GM19395 (cell line): ENCODE measurements at regions not wholly inside any gene's neighbourhood (a gene's known extent, or its start where the extent isn't known, plus 50 kb on each side); places are given as distances from the start of the nearest gene placed in this dataset.

Source experiments
- ATAC-seq: cut with Tn5 transposase; IDR thresholded peaks from one replicate; pipeline ENCODE4 v1.9.1; 2021; ENCODE audit warnings: mild to moderate bottlenecking, moderate library complexity; ENCODE audit not compliant: unreplicated experiment

DNA sequence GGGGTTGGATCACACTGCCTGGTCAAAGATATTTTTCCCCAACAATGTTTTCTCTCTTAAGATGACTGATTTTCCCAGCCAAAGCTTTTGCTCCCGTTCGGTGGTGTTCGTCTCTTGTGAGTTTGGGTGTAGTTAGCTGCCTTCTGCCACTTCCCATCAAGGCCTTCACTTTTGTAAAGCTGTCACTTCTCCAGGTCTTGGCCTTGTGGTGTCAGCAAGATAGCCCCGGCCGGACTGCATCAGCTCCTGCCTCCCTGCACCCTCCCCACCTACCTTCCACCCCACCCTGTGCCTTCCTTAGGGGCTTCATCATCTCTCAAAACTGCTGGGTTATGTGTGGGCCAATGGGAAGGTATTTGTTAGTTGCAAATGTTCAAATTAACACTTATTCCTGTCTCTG lies 228.9 kb downstream of the BCL11A start:
- no peak for ATAC-seq

DNA sequence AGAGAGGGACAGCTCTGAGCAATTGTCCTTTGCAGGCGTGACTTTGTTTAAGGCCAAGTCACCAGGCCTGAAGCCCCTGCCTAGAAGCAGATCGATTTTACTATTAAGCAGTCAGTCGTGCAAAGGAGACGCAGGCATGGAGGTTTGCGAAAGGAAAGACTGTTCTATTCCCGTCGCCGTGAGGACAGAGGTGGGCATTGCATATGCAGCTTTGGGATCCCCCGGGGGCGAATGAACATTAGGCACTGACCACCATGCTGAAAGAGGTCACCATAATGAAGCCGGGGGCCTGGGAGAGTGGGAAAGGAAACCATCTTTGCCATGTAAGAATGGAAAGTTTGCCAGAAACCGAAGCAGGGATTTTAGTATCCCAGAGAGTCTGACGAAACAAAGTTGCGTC lies 231.6 kb downstream of the BCL11A start:
- no peak for ATAC-seq

DNA sequence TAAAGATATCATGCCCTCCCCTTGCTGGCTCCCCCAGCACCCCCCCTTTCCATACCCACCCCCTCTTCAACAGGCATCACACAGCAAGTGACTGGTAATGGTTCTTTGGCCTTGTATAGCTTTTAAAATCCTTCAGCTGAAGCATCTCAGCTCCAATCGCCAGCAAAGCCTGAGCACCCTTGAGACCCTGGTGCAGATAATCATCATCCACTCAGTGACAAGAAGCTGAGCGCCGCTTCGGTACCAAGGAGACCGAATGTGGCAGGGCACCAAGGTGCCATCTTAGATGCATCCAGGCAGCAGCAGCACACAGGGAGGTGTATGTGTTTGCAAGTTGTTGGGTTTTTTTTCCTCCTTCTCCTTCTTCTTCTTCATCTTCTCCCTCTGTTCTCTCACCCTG lies 232.7 kb downstream of the BCL11A start:
- ATAC-seq: no peak

DNA sequence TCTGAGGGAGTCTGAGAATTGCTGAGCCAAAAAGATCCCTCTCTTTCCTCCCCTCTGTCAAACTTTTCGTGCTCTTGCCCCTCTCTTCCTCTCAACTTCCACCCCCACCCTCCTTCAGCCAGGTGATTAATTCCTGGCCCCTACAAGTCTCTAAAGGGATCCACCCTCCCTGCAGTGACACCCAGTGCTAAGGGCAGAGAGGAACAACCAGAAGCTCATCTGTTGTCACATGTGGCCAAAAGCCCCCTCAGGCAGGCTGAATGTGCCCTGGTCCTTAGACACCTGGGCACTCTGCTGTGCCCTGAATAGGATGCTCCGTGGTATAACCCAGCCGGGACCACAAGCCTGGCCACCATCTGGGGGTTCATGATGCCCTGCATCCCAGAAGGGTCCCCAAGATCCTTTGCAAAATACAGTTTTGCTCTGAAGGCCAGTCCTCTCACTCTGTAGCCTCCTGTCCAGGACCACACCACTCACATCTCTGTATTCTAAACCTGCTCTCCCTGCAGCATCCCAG lies 234.4 kb downstream of the BCL11A start:
- no peak for ATAC-seq

DNA sequence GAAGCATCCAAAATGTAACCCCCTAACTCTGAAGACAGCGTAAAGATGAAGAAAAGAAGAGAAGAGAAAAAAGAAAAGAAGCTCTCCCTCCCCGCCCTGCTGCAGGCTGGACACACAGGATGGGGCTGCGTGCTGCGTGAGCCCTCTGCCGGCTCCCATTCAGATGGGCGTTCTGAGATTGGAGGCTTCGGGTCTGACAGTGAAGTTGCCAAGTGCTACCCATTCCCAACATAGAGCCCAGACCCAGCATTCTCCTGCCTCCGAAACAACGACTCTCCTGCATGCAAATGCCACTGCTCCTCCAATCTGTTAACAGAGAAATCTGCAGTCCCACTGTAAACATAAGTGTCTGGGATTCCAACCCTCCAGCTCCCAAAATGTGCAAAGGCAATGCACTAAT lies 234.9 kb downstream of the BCL11A start:
- ATAC-seq: no peak

DNA sequence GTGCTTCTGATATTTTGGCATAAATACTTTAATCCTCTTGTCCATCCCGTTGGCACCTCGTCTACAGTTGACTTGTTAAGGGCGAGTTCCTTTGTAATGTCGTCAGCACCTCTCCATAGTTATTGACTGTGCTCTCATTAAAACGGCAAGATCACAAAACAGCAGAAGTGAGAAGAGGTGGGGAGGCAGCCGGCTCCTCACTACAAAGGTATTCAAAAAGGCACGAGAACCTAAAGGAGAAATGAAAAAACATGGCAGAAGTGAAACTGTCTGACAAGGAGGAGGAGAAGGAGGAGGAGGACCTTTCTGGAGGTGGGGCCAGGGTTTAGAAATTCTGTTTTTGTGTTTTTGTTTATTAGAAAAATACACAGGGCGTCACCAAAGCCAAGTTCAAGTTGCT lies 235.6 kb downstream of the BCL11A start:
- peak; percentile 84 for ATAC-seq

DNA sequence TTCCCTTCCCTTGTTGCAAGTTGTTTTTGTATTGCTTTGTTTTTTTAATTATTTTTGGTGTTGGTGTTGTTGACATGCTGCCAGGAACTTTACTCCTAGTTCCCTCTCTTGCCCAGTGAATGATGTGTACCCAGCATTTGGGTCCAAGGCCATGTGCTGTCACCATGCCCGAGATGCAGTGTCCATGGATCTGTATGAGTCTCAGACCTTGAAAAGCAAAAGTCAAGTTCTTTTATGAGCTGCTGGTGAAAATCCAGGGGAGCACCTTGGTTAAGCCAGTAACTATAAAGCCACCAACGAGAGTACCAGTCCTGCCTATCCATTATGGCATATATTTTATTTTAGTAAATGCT lies 236.4 kb downstream of the BCL11A start:
- no peak for ATAC-seq

DNA sequence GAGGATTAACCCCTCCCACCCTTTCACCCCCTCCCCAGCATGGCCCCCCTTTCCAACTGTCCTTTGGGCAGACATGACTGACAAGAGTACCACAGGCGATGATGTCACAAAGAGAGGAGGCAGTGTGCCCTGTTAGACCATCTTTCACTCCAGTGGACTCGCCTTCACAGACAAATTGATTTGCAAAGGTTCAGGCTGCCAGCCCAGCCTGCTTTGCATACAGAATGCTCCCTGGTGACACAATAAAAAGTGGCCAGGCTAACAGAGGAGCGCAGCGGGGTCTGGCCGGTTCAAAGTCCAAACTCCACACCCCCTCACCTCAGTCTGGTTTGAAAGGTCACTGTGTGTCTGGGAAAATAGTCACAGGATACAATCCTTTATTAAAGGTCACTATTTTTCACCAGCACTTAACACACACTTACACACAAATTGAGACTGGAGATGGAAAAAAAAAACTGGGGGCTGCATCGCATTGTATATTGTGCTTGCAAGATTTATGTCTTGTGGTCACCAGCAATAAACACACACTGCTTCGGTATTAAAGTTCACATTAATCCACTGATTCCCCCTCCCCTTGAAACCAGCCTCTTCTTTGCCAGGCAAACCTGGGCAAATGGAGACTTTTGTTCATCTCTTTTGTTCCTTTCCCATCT lies 236.9 kb downstream of the BCL11A start:
- no peak for ATAC-seq

DNA sequence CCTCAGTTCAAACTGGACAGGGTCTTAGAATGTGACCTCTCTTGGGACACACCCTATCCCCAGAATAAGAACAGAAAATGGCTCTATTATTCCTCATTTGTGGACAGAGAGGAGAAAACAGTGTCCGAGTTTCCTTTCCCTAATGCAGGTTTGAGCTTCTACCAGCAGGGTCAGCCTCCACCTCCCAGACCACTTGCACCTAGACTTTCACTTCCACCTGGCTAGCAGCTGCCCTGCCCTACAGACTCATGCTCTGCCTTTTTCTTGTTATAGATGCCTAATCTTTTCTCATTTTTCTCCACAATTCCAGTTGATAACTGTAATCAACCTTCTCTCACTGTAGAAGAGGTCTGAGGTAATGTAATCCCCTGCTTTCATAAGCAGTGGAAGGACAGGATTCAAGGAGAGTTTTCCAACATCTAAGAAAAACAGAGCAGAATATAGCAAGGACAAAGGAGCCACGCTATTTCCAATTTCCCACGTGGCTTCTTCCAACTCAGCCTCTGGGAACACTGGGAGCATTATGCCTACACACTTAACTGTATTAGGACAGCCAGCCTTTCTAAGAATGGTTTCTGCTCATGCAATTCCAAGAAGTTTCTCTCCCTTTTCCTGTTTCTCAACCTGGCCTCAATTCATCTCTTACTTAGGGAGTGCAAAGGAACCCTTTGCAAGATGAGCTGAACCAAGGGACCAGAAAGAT lies 239.8 kb downstream of the BCL11A start:
- ATAC-seq: no peak

DNA sequence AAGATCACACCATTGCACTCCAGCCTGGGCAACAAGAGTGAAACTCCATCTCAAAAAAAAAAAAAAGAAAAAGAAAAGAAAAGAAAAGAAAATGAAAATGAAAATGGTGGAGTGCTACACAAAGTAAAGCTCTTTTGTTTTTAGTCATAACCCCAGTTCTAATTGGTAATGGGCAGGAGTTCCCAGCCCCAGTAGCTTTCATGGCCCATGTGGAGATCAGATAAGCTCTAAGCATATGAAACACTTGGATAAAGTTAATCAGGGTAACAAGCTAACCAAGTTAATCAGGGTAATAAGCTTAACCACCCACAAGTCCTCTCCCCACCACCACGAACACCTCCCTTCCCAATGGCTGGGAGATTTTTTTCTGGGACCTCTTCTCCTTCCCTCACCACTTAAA lies 240.8 kb downstream of the BCL11A start:
- peak; percentile 83 for ATAC-seq

DNA sequence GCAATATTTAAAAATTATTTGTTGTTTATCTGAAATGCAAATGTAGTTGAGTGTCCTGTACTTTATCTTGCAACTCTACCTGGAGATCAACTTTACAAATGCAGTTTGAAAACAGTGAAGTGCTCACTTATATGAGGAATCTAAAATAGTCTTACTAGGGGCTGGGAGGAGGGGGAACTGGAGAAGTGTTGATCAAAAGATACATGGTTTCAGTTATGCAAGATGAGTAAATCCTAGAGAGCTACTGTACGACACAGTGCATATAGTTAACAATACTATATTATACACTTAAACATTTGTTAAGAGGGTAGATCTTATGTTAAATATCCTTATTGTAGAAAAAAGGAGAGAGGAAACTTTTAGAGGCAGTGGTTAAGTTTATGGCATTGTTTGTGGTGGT lies 241.9 kb downstream of the BCL11A start:
- peak; percentile 47 for ATAC-seq

DNA sequence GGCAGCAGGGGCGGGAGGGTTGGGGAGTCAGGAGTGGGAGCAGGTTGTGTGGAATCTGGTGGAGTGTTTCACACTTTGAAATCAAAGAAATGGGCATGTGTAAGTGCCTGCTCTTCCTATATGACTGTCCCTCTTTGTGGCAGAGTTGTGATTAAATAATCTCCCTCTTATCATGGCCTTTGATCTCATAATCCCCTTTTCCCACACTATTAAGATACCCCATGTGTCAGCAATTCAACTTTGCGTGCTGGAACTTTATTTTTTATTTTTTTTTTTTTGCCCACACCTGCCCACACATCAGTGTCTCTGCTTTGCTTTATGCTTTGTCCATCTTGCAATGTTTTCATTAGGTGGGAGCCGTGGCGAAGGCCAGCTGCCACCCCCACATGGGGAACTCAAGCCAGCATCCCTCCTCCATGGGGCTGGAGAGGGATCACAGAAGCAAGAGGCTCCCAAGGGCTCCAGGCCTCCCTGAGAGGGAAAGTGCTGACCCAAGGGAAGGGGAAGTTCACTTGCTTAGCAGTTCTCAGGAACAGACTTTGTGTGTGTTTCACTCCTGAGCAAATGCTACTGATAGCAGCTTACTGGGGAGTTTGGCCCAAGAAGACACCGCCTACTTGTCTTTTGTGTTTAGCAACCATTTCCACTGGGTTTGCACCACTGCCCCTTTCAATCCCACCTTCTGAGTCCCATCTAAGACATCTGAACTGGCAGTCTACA lies 243.4 kb downstream of the BCL11A start:
- no peak for ATAC-seq

DNA sequence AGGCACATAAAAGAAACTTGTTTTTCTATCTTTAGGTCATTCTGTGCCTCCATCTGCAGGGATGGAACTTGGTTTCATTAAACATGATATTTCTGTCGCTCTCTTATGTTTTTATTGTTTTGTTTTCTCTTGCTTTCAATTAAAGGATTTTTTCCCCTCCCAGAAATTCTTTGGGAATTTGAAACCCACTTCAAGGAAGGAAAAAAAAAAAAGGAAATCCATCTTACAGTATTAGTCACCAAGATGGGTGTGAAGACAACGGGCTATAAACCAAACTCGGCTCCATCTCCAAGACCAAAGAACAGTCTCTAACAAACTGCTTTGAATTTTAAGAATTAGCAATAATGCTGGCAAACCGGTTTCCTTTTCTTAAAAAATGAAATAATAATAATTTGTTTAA lies 244.1 kb downstream of the BCL11A start:
- ATAC-seq: no peak

DNA sequence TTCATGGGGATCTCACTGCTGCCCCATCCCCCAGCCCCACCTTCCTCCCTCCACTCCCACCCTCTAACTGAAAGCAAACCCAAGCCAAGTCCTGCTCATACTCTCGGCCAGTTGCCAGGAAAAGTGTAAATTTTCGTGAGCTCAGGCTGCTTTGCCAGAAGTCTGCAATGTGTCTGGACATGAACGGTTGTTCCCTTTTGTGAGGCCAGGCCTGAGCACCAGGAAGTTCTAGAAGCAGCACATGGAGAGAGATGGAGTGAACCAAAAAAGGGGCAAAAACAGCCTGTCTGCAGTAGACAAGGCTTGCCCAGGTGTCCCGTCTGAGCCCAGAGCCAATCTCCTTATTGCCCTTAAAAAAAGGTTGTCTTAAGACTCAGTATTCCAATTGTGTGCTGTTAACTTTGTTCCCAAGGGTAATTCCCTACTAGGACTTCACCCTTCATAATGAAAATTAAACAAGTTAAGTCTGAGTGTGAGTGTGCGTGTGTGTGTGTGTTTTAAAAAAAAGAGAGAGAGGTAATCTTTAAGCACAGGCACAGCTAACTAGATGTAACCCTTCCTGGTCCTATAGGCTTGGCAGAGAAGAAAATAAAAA lies 247.1 kb downstream of the BCL11A start:
- ATAC-seq: no peak

DNA sequence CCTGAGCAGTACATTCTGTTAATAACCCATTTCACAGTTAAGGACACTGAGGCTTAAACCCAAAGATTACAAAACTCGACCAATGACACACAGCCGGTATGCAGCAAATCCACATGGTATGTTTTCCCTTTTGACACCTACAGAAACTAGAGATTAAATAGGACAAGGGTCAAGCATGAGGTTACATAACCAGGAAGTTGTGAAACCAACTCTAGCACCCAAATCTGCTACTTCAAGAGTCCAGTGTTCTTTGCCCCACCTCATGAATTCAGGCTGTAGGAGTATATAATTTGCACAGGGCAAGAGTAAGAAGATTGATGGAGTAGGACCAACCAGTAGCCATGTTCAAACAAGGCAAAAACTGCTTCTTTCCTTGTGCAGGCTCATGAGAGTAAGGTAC lies 249.8 kb downstream of the BCL11A start:
- ATAC-seq: no peak

DNA sequence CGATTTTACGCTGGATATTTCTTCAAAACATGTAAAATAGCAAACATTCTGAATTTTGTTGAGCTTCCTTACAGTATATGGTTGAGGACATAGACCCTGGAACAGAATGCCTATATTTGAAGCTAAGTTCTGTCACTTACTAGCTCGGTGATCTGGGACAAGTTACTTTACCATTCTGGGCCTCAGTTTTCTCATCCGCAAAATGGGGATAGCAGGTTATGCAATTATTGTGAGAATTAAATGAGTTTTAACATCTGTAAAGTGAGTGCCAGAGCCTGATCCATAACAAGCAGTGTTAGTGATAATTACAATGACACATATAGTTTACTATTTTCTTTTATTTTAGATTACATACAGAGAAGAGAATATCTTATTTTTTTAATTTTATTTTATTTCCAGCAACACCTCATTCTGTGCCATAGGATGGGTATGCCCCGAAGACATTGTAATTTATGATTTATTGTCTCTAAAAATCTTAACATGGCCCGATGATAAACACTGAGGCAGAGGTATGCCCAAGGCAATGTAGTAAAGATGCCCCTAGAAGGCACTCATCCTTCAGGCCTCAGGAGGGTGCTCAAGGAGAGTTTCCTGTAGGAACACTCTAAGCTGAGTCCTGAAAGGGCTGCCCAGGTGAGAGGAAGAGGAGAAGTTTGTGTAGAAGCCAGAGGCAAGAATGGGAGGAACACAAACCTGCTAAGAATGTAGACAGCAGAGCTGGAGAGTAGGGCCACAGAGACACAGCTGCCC lies 250.9 kb downstream of the BCL11A start:
- ATAC-seq: no peak

DNA sequence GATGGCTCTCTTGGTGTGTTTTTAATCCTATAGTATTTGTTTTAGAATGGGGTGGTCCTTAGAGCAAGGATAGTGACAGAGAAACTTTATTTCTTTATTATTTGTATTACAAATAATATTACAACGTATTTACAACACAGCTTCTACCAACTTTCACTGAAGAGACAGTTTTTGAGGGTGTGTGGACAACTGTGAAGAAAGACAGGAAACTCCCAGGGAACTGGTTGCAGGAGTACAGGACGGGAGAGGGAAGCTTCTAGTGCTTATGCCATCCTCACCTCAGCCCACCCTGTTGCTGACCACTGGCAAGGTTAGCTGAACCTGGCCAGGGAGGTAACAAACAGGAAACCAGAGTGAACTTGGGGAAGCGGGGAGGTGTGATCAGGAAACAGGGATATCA lies 251.7 kb downstream of the BCL11A start:
- ATAC-seq: no peak

DNA sequence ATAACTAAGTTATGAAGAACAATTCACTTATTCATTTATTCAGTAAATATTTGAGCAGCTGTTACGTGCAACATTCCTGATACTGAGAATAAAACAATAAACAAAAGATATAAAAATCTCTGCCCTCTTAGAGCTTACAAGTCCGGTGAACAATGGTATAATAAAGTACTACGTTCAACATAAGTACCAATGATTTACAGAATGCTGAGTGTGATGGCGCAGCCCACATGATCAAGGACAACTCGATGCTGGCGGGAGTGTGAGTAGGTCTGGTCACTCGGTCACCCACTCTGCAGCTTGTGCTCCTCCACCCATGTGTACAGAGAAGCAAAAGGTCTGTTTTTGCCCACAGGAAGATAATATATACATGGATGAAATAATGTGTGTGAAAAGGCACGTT lies 254.3 kb downstream of the BCL11A start:
- ATAC-seq: no peak

DNA sequence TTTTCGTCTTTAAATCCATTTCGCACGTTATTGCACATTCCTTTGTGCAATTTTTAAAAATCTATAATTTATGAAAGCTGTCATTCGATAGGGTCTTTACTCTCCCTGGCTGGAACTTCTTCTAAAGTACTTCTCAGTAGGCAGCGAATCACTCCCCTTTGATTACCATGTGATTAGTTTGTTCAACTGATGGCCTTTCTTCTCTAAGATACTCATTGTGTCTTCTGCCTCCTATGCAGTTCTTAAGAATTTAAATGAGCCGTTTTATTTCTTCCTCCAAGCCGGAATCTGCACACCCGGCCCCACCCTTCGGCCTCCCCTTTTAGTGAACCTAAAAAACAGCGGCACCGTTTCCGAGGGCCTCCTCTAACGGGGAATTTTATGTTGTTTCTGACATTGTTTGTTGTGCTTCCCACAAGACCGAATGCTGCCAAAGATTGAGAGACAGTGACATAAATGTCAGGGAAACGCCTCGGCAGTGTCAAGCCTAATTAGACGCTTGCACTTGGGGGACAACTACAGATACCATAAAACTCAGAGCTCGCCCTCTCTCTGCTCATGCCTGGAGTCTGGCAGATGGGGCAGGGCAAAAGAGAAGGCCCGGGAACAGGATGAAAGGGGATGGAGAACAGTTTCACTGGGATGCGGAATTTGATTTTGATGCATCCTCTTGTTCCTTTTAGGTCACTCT lies 255.3 kb downstream of the BCL11A start:
- ATAC-seq: no peak

DNA sequence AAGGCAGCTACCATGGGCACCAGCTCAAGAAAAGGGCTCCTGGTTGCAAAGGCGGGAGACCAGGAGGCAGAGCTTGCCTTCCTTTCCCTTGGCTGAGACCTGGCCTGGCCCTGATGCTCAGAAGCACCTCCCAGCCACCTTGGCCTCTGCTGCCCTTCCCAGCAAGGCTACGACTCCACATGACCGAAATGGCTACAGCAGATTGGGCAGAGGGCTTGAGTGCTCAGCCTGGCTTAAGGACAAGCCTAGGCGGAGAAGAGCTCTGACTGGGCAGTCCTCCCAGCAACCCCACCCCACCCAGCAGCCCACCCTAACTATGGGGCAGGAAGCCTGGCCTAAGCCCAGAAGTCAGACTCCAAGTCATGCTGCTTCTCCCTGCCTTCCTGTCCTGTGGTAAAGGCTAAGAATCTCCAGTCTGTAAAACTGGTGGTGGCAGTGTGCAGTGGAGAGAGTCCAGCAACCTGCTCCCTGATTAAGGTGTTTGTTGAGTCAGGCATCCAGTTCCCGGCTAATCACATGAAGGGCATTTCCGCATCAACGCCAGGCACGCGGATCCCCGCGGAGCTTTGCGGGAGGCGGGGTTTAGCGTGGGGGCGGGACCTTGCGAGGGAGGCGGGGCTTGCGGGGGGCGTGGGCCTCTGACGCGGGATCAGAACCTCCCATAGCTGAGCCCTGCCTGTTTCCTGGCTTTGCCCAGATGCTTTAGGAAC lies 256.0 kb downstream of the BCL11A start:
- no peak for ATAC-seq
